AML-193 (cell line): ENCODE measurements at regions not wholly inside any gene's neighbourhood (a gene's known extent, or its start where the extent isn't known, plus 50 kb on each side); places are given as distances from the start of the nearest gene placed in this dataset.
"Not testable (repeated sequence)": the region's sequence is repeated elsewhere in the genome, so short reads cannot be mapped to it uniquely, and the experiment has no call there.

ENCODE experiments used
- DNase-seq, 2 experiments: peaks; one replicate each; lab custom pipeline; 2025; lab: John Stamatoyannopoulos, UW

DNA sequence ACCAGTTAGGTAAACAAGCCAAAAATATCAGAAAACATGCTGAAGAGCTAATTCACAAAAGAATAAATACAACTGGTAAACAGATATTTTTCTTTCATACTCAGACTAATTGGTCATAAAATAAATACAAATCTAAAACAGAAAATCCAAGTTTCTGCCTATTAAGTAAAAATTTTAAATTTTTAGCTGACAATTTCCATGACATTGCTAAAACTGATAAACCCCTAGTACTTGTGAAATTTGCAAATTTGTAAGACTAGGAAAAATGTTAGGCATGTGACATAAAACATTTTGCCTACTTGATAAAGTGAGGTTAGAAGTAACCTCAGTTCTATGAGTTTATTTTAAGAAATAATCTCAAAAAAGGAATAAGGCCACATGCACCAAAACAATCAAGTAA is 356.1 kb downstream of the LRATD1 start:
- no peak for DNase-seq

- no peak for DNase-seq
Measured at GRCh38 chr2:14991723-14992122, 359.2 kb downstream of the LRATD1 start.

GRCh38 chr2:14994721-14995120 is 362.2 kb downstream of the LRATD1 start:
- no peak for DNase-seq

DNA sequence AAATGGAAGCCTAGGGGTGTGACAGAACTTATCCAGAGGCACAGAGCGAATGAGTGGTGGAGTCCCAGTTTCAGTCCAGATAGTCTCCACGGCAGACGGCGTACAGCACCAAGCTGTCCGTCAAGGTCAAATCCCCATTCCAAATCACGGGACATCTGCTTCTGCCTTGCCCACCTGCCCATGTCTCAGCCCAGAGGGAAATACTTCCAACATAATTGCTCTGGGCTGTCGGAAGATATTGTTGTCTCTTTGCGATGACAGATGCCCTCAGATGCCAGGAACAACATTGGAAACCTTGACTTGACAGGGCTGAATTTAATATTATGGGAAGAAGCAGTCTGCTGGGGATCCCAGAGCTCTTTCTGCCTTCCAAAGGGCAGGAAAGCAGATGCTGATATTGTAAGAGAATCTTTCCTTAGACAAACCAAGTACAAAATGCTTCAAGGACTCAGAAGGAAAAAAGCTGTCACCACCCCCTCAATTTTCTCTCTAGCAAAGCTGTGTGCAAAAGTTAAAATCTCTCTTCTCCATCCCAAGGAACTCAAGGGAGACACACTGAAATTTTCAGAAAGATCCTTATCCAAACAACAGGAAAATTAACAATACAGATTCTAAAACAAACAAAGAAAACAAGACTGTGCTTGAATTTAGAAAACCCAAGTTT is 364.0 kb downstream of the LRATD1 start:
- DNase-seq, result no peak

- DNase-seq, result no peak
Measured at GRCh38 chr2:14998546-14998945, 366.0 kb downstream of the LRATD1 start.

DNA sequence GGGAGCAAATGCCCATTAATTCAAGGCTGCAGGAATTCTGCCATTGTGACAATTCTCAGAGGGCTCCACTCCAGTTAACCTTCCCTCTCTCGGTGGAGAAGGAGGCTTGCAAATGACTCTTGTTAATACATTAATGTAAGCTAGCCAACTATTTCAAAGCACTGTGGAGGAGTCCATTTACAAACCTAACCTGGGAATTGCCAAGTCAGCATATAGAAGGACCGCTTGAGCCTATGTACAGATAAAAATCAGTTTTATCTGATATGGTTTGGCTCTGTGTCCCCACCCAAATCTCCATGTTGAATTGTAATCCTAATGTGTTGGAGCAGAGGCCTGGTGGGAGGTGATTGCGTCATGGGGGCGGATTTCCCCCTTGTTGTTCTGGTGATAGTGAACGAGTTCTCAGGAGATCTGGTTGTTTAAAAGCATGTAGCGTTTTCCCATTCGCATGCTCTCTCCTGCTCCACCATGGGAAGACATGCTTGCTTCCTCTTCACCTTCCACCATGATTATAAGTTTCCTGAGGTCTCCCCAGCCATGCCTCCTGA is 366.7 kb downstream of the LRATD1 start:
- no peak for DNase-seq

DNA sequence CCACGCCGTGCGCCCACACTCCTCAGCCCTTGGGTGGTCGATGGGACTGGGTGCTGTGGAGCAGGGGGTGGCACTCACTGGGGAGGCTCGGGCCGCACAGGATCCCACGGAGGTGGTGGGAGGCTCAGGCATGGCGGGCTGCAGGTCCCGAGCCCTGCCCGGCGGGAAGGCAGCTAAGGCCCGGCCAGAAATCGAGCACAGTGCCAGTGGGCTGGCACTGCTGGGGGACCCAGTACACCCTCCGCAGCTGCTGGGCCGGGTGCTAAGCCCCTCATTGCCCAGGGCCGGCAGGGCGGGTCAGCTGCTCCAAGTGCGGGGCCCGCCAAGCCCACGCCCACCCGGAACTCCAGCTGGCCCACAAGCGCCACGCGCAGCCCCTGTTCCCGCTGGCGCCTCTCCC is 370.0 kb downstream of the LRATD1 start:
- not testable (repeated sequence) for DNase-seq

DNA sequence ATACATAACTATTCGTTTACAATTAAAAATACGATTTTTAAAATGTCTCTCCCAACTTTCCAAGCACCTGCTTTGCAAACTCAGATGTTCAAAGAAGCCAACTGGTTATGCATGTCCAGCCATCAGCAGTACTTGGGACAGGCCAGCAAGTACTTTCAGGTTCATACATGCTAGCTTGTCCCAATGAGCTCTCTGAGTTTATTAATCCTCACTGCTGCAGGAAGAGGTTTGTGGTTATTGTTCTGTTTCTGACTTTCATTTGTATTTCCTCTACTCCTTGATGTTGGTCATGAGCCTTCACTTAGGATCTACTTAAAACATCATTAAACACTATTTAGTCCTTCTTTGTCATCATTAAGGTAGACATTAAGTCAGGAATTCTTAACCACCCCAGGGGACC is 374.1 kb downstream of the LRATD1 start:
- DNase-seq, result no peak

DNA sequence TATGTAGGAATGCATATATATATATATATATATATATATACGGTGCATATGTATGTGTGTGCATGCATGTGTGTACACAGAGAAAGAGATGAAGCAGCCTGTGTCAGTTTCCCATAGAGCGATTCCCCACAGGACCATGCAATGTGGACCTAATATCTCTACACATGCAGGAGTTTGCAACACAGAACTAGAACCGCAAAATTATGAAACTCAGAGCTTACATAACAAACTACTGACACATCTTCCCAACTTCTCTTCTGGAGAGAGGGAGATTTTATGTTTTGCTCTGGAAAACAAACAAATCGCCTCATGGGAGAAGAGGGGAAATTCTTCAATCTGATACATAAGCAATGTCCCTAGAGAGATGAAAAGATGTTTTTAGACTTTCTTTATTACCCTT is 377.2 kb downstream of the LRATD1 start:
- DNase-seq, result no peak

- no peak for DNase-seq
Measured at GRCh38 chr2:15010346-15010745, 377.8 kb downstream of the LRATD1 start.

DNA sequence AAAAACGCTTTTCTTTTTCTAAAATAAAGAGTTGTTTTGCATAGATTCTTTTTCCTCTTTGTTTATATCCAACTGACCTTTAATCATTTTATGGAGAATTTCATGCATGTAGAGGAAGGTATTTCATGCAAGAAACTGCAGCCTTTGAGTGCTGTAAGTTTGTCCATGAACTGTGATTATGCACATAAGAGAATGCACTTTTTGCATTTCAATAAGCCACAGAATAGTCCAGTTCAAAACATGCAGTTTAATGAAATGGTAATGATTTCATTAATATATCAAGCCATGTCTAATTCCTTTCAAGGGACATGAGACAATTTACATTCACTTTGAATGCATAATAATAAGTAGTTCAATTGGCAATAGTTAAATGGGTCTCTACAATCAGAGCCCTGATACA is 386.3 kb downstream of the LRATD1 start:
- DNase-seq, result no peak

GRCh38 chr2:15023221-15023620 is 390.7 kb downstream of the LRATD1 start:
- no peak for DNase-seq

GRCh38 chr2:15028406-15028805 is 395.9 kb downstream of the LRATD1 start:
- DNase-seq, result no peak

DNA sequence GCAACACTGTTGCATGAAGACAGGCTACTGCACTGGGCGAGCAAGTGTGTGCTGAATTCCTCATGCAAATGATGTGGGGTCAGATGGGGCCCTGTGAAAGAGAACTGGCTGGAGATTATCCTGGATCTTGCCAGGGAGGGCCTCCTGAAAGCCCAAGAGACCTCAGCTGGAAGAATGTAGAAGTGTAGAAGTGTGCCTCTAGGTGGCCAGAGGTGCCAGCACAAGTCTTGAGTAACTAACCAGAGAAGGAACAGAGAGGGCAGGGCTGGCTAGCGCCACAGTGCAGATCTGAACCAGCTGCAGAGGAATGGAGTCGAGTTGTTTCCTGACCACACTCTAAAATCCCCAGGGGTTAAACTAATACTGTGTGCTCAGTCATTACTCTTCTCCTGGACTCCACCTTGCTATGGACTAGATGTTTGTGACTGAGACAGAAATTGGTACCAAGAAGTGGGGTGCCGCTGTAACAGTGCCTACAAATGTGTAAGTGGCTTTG is 399.3 kb downstream of the LRATD1 start:
- no peak for DNase-seq

DNA sequence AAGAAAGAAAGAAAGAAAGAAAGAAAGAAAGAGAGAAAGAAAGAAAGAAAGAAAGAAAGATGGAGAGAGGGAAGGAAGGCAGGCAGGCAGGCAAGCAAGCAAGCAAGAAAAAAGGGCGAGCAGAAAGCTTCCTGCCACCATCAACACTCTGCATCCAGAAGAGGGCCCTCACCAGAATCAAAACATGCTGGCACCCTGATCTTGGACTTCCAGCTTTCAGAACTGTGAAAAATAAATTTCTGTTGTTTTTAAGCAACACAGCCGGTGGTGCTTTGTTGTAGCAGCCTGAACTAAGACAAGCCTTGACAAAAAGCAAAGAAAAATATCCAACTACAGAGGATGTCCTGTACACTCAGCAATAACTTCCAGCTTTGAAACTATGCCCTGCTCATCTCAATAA is 401.7 kb downstream of the LRATD1 start:
- no peak for DNase-seq

DNA sequence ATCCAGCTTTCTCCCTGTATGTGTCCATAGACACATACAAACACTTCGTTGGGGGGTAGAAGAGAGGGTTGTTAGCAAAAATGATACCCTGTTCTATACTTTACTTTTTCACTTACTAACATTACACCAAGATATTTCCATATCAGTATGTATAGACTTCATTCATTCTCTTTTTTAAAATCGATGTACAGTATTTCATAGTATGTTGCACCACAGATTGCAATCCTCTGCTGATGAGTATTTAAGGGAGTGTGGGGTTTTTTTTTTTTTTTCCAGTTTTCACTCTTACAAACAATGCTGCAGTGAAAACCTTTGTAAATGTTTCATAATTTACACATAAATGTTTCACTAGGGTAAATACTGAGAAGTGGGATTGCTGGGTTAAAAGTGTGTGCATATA is 402.3 kb downstream of the LRATD1 start:
- DNase-seq, result no peak

GRCh38 chr2:15038366-15039364 is 406.1 kb downstream of the LRATD1 start:
- DNase-seq, result no peak

DNA sequence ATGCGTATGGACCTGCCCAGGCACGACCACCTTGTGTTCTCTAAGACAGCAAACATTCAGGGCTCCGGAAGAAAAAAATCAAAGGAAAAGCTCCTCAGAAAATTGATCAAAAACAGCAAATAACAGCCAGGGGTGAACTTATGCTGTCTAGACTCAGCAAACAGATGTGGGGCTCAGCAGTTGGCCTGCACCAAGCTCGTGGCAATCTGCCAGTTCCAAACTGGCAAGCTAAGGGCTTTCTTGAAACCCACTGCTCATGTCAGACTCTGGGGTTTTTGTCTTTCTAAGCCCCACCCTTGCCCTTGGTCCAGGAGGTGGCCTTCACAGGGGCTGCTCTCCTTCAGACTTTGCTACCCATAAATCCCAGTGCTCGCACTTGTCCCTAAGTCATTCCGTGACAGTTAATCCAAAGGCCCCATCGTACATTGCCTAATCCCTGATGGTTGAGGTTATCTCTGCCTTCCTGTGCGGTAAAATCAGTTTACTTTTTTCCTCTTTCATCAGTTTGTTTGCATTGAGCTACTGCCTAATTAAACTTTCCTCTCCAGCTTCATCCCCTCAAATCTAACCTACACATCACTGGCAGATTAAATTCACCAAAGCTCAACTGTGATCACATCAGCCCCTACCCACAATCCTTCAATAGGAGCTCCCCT is 408.0 kb downstream of the LRATD1 start:
- DNase-seq, result no peak

GRCh38 chr2:15041429-15041837 is 408.9 kb downstream of the LRATD1 start:
- no peak for DNase-seq

GRCh38 chr2:15042801-15043217 is 410.3 kb downstream of the LRATD1 start:
- no peak for DNase-seq

GRCh38 chr2:15043336-15044058 is 411.0 kb downstream of the LRATD1 start:
- DNase-seq, result no peak

GRCh38 chr2:15045054-15045453 is 412.5 kb downstream of the LRATD1 start:
- no peak for DNase-seq
